Heart left ventricle (tissue), 13 donors: ENCODE measurements at regions not wholly inside any gene's neighbourhood (a gene's known extent, or its start where the extent isn't known, plus 50 kb on each side); places are given as distances from the start of the nearest gene placed in this dataset.

Experiments
- POLR2A ChIP-seq, 2 donors: fragments of 450-650 bp; IDR thresholded peaks; one replicate each; pipeline ENCODE4 v1.6.1; 2017; ENCODE audit warnings: antibody characterized with exemption in 2 of 2, mild to moderate bottlenecking in 2 of 2, moderate library complexity in 2 of 2
- TF ChIP-seq, protein P1 (sequence below), 12 donors: fragments of 200-600 bp; sonication (generic) in 4 of 12; IDR thresholded peaks; one replicate each; pipeline versions ENCODE4 v1.5.0 to v1.8.0; 2018 to 2022; ENCODE audit warnings: antibody characterized with exemption in 12 of 12, mild to moderate bottlenecking in 5 of 12
- donor health status: ischemic (EF 13 %, LVEDD 7.1; RV severe dilation, severe dysfunction).
- donor health status: DM: no; HTN: yes; CAD: no.
- donor health status: DM: no; HTN: no; CAD: no.
- donor health status: ischemic (EF 25% LVEDD 6.9; RV normal size, moderate dysfunction).
- donor health status: ischemic (EF 25% LVEDD 5.7; RV mildly dilated, moderate dysfunction).
- donor health status: ischemic (EF 35%, LVEDD 5.7; RV mildly dilated, moderate dysfunction).
- donor health status: nonischemic (EF 11% LVEDD 7.7; RV severe dilation, severe dysfunction).
- donor health status: DM: yes; HTN: yes; CAD: no.
- donor health status: PGD.
- donor health status: ischemic (EF 29% LVEDD 5.4; RV normal size, mild dysfunction).
- donor health status: nonischemic (EF 23%, LVEDD 6.1; RV moderate dilation, normal function).

DNA sequence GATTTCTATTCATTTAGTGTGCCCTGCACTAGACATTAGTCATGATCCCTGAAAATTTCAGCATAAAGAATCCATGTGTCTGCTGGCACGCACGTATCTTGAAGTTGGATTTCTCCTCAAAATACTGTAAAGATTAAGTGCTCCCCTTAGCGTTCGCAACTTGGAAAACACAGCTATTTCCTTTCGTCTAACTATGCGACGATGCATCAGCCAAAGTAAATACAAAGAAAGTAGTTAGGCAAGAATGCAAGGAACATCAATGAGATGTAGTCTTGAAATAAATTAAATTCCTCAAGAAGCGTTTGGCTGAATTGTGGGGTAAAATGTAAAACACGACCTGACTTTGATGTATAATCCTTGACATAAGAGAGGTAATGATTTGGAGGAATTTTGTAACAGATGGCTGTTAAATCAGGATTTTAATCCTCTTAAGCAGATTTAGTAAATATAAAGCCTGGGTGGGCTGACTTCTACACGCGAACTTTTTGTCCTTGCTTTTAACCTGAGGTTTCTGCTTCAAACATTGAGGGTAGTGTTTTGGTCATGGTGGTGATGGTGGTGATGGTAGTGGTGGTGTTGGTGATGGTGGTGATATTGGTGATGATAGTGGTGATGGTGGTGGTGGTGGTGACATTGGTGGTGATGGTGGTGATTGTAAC, 88.2 kb downstream of the FOXF2 start:
- TF ChIP-seq, protein P1, sequence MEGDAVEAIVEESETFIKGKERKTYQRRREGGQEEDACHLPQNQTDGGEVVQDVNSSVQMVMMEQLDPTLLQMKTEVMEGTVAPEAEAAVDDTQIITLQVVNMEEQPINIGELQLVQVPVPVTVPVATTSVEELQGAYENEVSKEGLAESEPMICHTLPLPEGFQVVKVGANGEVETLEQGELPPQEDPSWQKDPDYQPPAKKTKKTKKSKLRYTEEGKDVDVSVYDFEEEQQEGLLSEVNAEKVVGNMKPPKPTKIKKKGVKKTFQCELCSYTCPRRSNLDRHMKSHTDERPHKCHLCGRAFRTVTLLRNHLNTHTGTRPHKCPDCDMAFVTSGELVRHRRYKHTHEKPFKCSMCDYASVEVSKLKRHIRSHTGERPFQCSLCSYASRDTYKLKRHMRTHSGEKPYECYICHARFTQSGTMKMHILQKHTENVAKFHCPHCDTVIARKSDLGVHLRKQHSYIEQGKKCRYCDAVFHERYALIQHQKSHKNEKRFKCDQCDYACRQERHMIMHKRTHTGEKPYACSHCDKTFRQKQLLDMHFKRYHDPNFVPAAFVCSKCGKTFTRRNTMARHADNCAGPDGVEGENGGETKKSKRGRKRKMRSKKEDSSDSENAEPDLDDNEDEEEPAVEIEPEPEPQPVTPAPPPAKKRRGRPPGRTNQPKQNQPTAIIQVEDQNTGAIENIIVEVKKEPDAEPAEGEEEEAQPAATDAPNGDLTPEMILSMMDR (IDR thresholded peaks at IDR 0.05): no peak
- TF ChIP-seq POLR2A (IDR thresholded peaks at IDR 0.05): no peak
